ENCODE measurements at regions not wholly inside any gene's neighbourhood (a gene's known extent, or its start where the extent isn't known, plus 50 kb on each side); places are given as distances from the start of the nearest gene placed in this dataset.

GRCh38 chr5:116660929-116661328, 86.3 kb upstream of the SEMA6A start:
- no peak for TF ChIP-seq EZH2 (IDR thresholded peaks at IDR 0.05; ENCODE audit: low read depth, unreplicated experiment)
- TF ChIP-seq JUNB (IDR thresholded peaks at IDR 0.05; ENCODE audit: unreplicated experiment): no peak
- TF ChIP-seq ZNF331 (CRISPR knock-in tag; IDR thresholded peaks at IDR 0.05; ENCODE audit: low read depth): no peak
- no peak for TF ChIP-seq ZNF462 (CRISPR knock-in tag; IDR thresholded peaks at IDR 0.05)
- no peak for TF ChIP-seq ETS1 (IDR thresholded peaks at IDR 0.05)
- TF ChIP-seq CREB1 (CRISPR knock-in tag; IDR thresholded peaks at IDR 0.05; ENCODE audit: low read depth): no peak
- TF ChIP-seq EZH2phosphoT487 (IDR thresholded peaks at IDR 0.05; ENCODE audit: unreplicated experiment): no peak
- TF ChIP-seq REST (IDR thresholded peaks at IDR 0.05; ENCODE audit: unreplicated experiment): no peak
- TF ChIP-seq ZNF114 (CRISPR knock-in tag; IDR thresholded peaks at IDR 0.05): no peak
- no peak for TF ChIP-seq NANOG (IDR thresholded peaks at IDR 0.05; ENCODE audit: borderline replicate concordance)
- no peak for TF ChIP-seq POLR2AphosphoS5 (IDR thresholded peaks at IDR 0.05; ENCODE audit: low read depth)
- no peak for TF ChIP-seq CTCF (conservative IDR thresholded peaks at IDR 0.05; ENCODE audit: low read depth in 2 of 2)
- TF ChIP-seq STAT1 (IDR thresholded peaks at IDR 0.05; ENCODE audit: unreplicated experiment): no peak
- H3K79me2 ChIP-seq (replicated peaks; ENCODE audit: insufficient read depth): no peaks in the 10 kb centered on the region
- H3K36me3 Mint-ChIP-seq (ENCODE audit: low read depth): peaks cover 23% of the 10 kb centered on the region

More at GRCh38 chr5:116660929-116661328, 86.3 kb upstream of the SEMA6A start:
- no peaks in the 10 kb centered on the region for H3K27me3 ChIP-seq (ENCODE audit: insufficient read depth)
- ATAC-seq (no peak), DNase-seq (ENCODE audit: low spot score) (no peak)
- H3F3A ChIP-seq (replicated peaks; ENCODE audit: low read depth): no peaks in the 10 kb centered on the region
- peaks cover 4% of the 10 kb centered on the region for H3K4me1 ChIP-seq (ENCODE audit: insufficient read depth)
- H3K4me3 ChIP-seq: no peak overlapping the region
- no peaks in the 10 kb centered on the region for H4K20me1 ChIP-seq (replicated peaks; ENCODE audit: insufficient read depth)
- no peaks in the 10 kb centered on the region for H3K36me3 ChIP-seq (ENCODE audit: insufficient read depth)
- Mint-ChIP-seq H3K9me3 (peaks cover 31% of the 10 kb centered on the region), H3K27me3 (ENCODE audit: insufficient read depth, low read depth, poor library complexity) (peaks cover 2% of the 10 kb centered on the region), H3K27ac (no peak overlapping the region), H3K4me3 (no peak overlapping the region), H3K4me1 (peaks cover 9% of the 10 kb centered on the region; the same call in 2 of the 3 replicates)
- H3K4me2 ChIP-seq: no peak overlapping the region
- H3K9me2 ChIP-seq (ENCODE audit: insufficient read depth): peaks cover 10% of the 10 kb centered on the region
- H3K27ac ChIP-seq (ENCODE audit: low read depth): no peak overlapping the region
- no peak overlapping the region for H2AFZ ChIP-seq

Data from GM23338 (cell line).